Astrocyte of the cerebellum (primary cell): ENCODE measurements at regions not wholly inside any gene's neighbourhood (a gene's known extent, or its start where the extent isn't known, plus 50 kb on each side); places are given as distances from the start of the nearest gene placed in this dataset.

Experiments used
- DNase-seq: peaks from one replicate; pipeline ENCODE4 v3.0.0-alpha.2; 2011; ENCODE audit warnings: low read depth
- H3K4me3 ChIP-seq: 2 replicates; pipeline ENCODE4 v1.5.1; 2011; ENCODE audit warnings: mild to moderate bottlenecking, low read depth, low read length, moderate library complexity
- CTCF ChIP-seq: IDR thresholded peaks from 2 replicates; pipeline ENCODE4 v1.5.1; 2012; ENCODE audit warnings: low read length, low read depth, moderate library complexity, mild to moderate bottlenecking; ENCODE audit errors: missing control alignments
- in situ Hi-C: cut with HindIII; loops from 2 replicates; pipeline ENCODE4 v1.10.0; 2017; ENCODE audit warnings: low sequenced_read_pairs

- in situ Hi-C loops: no loop called here
- TF ChIP-seq CTCF: no peak
- H3K4me3 ChIP-seq: no peak overlapping the region
- no peak for DNase-seq
These were observed 1045.8 kb upstream of the CNTN5 start for GRCh38 chr11:97974798-97975498.

GRCh38 chr11:97977726-97978125, 1043.0 kb upstream of the CNTN5 start:
- DNase-seq: no peak

GRCh38 chr11:97979741-97980140, 1041.0 kb upstream of the CNTN5 start:
- no peak for TF ChIP-seq CTCF
- no peak overlapping the region for H3K4me3 ChIP-seq
- in situ Hi-C loops: no loop called here
- DNase-seq: peak; percentile 39

More at GRCh38 chr11:97977726-97978125, 1043.0 kb upstream of the CNTN5 start:
- in situ Hi-C loops: no loop called here
- H3K4me3 ChIP-seq: no peak overlapping the region
- no peak for TF ChIP-seq CTCF

GRCh38 chr11:97982512-97982911, 1038.2 kb upstream of the CNTN5 start:
- TF ChIP-seq CTCF: no peak
- in situ Hi-C loops: no loop called here
- H3K4me3 ChIP-seq: no peak overlapping the region
- no peak for DNase-seq

GRCh38 chr11:97989121-97989520, 1031.6 kb upstream of the CNTN5 start:
- no peak overlapping the region for H3K4me3 ChIP-seq
- no peak for TF ChIP-seq CTCF
- DNase-seq: no peak
- in situ Hi-C loops: no loop called here

GRCh38 chr11:97990162-97990920, 1030.4 kb upstream of the CNTN5 start:
- no peak for TF ChIP-seq CTCF
- in situ Hi-C loops: no loop called here
- no peak overlapping the region for H3K4me3 ChIP-seq

More at GRCh38 chr11:97990162-97990920, 1030.4 kb upstream of the CNTN5 start:
- no peak for DNase-seq
